ENCODE measurements at regions not wholly inside any gene's neighbourhood (a gene's known extent, or its start where the extent isn't known, plus 50 kb on each side); places are given as distances from the start of the nearest gene placed in this dataset.

DNA sequence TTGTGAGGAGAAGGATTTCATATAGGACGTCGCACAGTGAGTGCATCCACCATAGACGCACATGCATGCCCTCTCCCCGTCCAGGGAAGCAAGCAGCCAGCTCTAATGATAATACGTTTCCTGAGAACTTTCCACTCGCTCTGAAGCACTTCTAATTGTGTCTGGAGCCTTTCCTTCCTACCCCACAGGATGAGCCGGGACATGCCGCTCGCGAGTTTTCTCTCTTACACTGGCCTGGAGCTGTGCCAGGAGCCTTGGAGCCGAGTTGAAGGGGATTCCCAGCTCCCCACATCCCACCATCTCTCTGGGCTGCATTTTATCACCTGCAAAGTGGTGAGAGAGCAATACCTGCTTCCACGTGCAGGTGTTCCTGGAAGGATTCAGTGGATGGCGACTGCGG lies 368.1 kb downstream of the C16orf95 start:
- no peaks in the 10 kb centered on the region for H3K79me2 ChIP-seq (ENCODE audit: control insufficient read depth, insufficient read depth, low read length)
- H4K20me1 ChIP-seq (ENCODE audit: control insufficient read depth, extremely low read depth, insufficient read depth, low read length) = no peaks in the 10 kb centered on the region
- no peak overlapping the region for H3K4me3 ChIP-seq (replicated peaks in 1 of 4; ENCODE audit: control extremely low read depth in 1 of 4, insufficient read depth in 1 of 4, low read depth in 3 of 4, low read length in 4 of 4)
- peaks cover 12% of the 10 kb centered on the region for H3K4me1 ChIP-seq (ENCODE audit: control insufficient read depth, extremely low read depth, insufficient read depth, low read length)
- no peak overlapping the region for H3K9ac ChIP-seq (ENCODE audit: insufficient read depth, low read length)
- H3K4me2 ChIP-seq (ENCODE audit: extremely low read depth, insufficient read depth, low read length) = no peak overlapping the region
- no peaks in the 10 kb centered on the region for H3K27me3 ChIP-seq (ENCODE audit: control insufficient read depth, insufficient read depth, low read length)
- no peak for DNase-seq (ENCODE audit: low read depth in 2 of 2)
- no peaks in the 10 kb centered on the region for H3K9me3 ChIP-seq (ENCODE audit: control insufficient read depth, insufficient read depth, low read depth, low read length)
- H3K27ac ChIP-seq (ENCODE audit: insufficient read depth, low read length) = no peak overlapping the region
- no peak for TF ChIP-seq EZH2 (IDR thresholded peaks at IDR 0.05; ENCODE audit: low read length, missing control alignments)
- TF ChIP-seq, protein P1, sequence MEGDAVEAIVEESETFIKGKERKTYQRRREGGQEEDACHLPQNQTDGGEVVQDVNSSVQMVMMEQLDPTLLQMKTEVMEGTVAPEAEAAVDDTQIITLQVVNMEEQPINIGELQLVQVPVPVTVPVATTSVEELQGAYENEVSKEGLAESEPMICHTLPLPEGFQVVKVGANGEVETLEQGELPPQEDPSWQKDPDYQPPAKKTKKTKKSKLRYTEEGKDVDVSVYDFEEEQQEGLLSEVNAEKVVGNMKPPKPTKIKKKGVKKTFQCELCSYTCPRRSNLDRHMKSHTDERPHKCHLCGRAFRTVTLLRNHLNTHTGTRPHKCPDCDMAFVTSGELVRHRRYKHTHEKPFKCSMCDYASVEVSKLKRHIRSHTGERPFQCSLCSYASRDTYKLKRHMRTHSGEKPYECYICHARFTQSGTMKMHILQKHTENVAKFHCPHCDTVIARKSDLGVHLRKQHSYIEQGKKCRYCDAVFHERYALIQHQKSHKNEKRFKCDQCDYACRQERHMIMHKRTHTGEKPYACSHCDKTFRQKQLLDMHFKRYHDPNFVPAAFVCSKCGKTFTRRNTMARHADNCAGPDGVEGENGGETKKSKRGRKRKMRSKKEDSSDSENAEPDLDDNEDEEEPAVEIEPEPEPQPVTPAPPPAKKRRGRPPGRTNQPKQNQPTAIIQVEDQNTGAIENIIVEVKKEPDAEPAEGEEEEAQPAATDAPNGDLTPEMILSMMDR (conservative IDR thresholded peaks at IDR 0.05 in 1 of 2, IDR thresholded peaks at IDR 0.05 in 1 of 2; ENCODE audit: low read depth in 1 of 2, low read length in 2 of 2) = no peak
- H3K36me3 ChIP-seq (ENCODE audit: control insufficient read depth, insufficient read depth, low read length) = no peaks in the 10 kb centered on the region
- no peak overlapping the region for H2AFZ ChIP-seq (ENCODE audit: low read length)

DNA sequence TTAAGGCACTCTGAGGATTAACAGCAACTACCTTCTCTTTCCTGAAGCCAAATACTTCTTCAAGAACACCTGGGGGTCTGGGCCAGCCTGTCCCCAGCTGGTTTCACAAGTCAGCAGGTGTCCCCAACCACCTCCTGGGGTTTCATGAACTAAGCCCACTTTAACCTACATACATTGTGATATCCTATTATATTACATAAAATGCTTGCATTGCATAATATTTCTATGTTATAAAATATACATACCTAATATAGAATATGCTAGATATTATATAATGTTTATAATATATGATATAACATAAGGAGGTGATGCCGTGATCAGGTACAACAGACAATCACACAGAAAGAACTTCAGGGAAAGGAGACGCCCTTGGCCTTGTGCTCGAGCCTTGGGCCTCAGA lies 367.6 kb downstream of the C16orf95 start:
- no peak overlapping the region for H3K9ac ChIP-seq (ENCODE audit: insufficient read depth, low read length)
- H2AFZ ChIP-seq (ENCODE audit: low read length) = no peak overlapping the region
- no peaks in the 10 kb centered on the region for H4K20me1 ChIP-seq (ENCODE audit: control insufficient read depth, extremely low read depth, insufficient read depth, low read length)
- H3K9me3 ChIP-seq (ENCODE audit: control insufficient read depth, insufficient read depth, low read depth, low read length) = no peaks in the 10 kb centered on the region
- H3K27ac ChIP-seq (ENCODE audit: insufficient read depth, low read length) = no peak overlapping the region
- no peaks in the 10 kb centered on the region for H3K27me3 ChIP-seq (ENCODE audit: control insufficient read depth, insufficient read depth, low read length)
- H3K79me2 ChIP-seq (ENCODE audit: control insufficient read depth, insufficient read depth, low read length) = no peaks in the 10 kb centered on the region
- no peaks in the 10 kb centered on the region for H3K36me3 ChIP-seq (ENCODE audit: control insufficient read depth, insufficient read depth, low read length)
- TF ChIP-seq, protein P1 (conservative IDR thresholded peaks at IDR 0.05 in 1 of 2, IDR thresholded peaks at IDR 0.05 in 1 of 2; ENCODE audit: low read depth in 1 of 2, low read length in 2 of 2) = no peak
- no peak for TF ChIP-seq EZH2 (IDR thresholded peaks at IDR 0.05; ENCODE audit: low read length, missing control alignments)
- H3K4me3 ChIP-seq (replicated peaks in 1 of 4; ENCODE audit: control extremely low read depth in 1 of 4, insufficient read depth in 1 of 4, low read depth in 3 of 4, low read length in 4 of 4) = no peak overlapping the region
- DNase-seq (ENCODE audit: low read depth in 2 of 2) = no peak
- peaks cover 12% of the 10 kb centered on the region for H3K4me1 ChIP-seq (ENCODE audit: control insufficient read depth, extremely low read depth, insufficient read depth, low read length)
- H3K4me2 ChIP-seq (ENCODE audit: extremely low read depth, insufficient read depth, low read length) = no peak overlapping the region

DNA sequence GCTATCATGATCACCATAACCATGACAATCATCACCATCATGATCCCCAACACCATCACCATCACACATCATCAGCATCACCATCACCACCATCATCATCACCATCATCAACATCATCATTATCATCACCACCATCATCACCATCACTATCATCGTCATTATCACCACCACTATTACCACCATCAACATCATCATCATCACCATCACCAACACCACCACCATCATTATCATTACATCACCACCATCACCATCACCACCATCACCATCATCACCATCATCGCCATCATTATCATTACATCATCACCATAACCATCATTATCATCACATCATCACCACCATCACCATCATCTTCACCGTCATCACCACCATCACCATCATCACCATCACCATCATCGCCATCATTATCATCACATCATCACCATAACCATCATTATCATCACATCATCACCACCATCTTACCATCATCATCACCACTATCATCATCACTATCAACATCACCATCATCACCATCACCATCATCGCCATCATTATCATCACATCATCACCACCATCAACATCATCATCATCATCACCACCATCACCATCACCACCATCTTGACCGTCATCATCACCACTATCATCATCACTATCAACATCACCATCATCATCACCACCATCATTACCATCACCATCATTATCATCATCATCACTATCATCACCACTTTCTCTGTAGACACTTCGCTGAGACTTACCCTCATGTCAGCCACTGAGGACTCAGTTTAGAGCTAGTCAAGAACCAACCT lies 366.0 kb downstream of the C16orf95 start:
- no peak overlapping the region for H3K9ac ChIP-seq (ENCODE audit: insufficient read depth, low read length)
- H3K27ac ChIP-seq (ENCODE audit: insufficient read depth, low read length) = peak overlapping the region; percentile 86

More for the DNA sequence above, 366.0 kb downstream of the C16orf95 start:
- Histone ChIP-seq H3K79me2 (ENCODE audit: control insufficient read depth, insufficient read depth, low read length) (no peaks in the 10 kb centered on the region), H3K4me1 (ENCODE audit: control insufficient read depth, extremely low read depth, insufficient read depth, low read length) (peaks cover 12% of the 10 kb centered on the region), H3K4me2 (ENCODE audit: extremely low read depth, insufficient read depth, low read length) (no peak overlapping the region), H4K20me1 (ENCODE audit: control insufficient read depth, extremely low read depth, insufficient read depth, low read length) (no peaks in the 10 kb centered on the region), H3K4me3 (replicated peaks in 1 of 4; ENCODE audit: control extremely low read depth in 1 of 4, insufficient read depth in 1 of 4, low read depth in 3 of 4, low read length in 4 of 4) (no peak overlapping the region), H3K27me3 (ENCODE audit: control insufficient read depth, insufficient read depth, low read length) (no peaks in the 10 kb centered on the region), H3K36me3 (ENCODE audit: control insufficient read depth, insufficient read depth, low read length) (no peaks in the 10 kb centered on the region), H2AFZ (ENCODE audit: low read length) (no peak overlapping the region), H3K9me3 (ENCODE audit: control insufficient read depth, insufficient read depth, low read depth, low read length) (no peaks in the 10 kb centered on the region)
- DNase-seq (ENCODE audit: low read depth in 2 of 2) = no peak
- TF ChIP-seq, protein P1 (conservative IDR thresholded peaks at IDR 0.05 in 1 of 2, IDR thresholded peaks at IDR 0.05 in 1 of 2; ENCODE audit: low read depth in 1 of 2, low read length in 2 of 2) = no peak
- TF ChIP-seq EZH2 (IDR thresholded peaks at IDR 0.05; ENCODE audit: low read length, missing control alignments) = no peak
